CD14-positive monocyte (primary cell): ENCODE measurements at regions not wholly inside any gene's neighbourhood (a gene's known extent, or its start where the extent isn't known, plus 50 kb on each side); places are given as distances from the start of the nearest gene placed in this dataset.
A peak's percentile ranks its signal among the peaks of the same experiment; 100 is the strongest.

Source experiments
- DNase-seq, 3 donors: peaks; one replicate each; pipeline ENCODE4 v3.0.0-alpha.2; 2011 to 2022
- H2AFZ ChIP-seq: 2 replicates; pipeline ENCODE4 v1.6.0; 2012; ENCODE audit warnings: mild to moderate bottlenecking, low read depth, low read length, inconsistent platforms; ENCODE audit not compliant: insufficient read depth, poor library complexity, severe bottlenecking
- H3K27ac ChIP-seq, 2 donors: 1 replicate in 1 of 2; 2 replicates in 1 of 2; pipeline ENCODE4 v1.5.1; 2012 to 2013; ENCODE audit warnings: low read length in 2 of 2, control low read depth in 1 of 2, inconsistent platforms in 1 of 2, low read depth in 1 of 2, mild to moderate bottlenecking in 1 of 2
- H3K27me3 ChIP-seq, 2 donors: one replicate each; pipeline versions ENCODE4 v1.6.0 to v1.6.1; 2011 to 2013; ENCODE audit warnings: low read length in 2 of 2; ENCODE audit not compliant: control insufficient read depth in 2 of 2, insufficient read depth in 2 of 2
- H3K36me3 ChIP-seq, 2 donors: replicated peaks in 1 of 2; 1 replicate in 1 of 2; 2 replicates in 1 of 2; pipeline versions ENCODE4 v1.5.1 to v1.6.1; 2012 to 2013; ENCODE audit warnings: low read length in 2 of 2, control low read depth in 1 of 2, inconsistent platforms in 1 of 2, mild to moderate bottlenecking in 1 of 2; ENCODE audit not compliant: insufficient read depth in 2 of 2, control insufficient read depth in 1 of 2
- H3K4me1 ChIP-seq, 2 donors: 1 replicate in 1 of 2; 2 replicates in 1 of 2; pipeline versions ENCODE4 v1.5.1 to v1.6.1; 2012 to 2013; ENCODE audit warnings: low read length in 2 of 2, control low read depth in 1 of 2, inconsistent platforms in 1 of 2, mild to moderate bottlenecking in 1 of 2, moderate library complexity in 1 of 2; ENCODE audit not compliant: insufficient read depth in 2 of 2, control insufficient read depth in 1 of 2
- H3K4me2 ChIP-seq: replicated peaks from 2 replicates; pipeline ENCODE3; 2012; ENCODE audit warnings: low read length, moderate library complexity, mild to moderate bottlenecking; ENCODE audit not compliant: poor library complexity, severe bottlenecking; ENCODE audit errors: extremely low read depth
- H3K4me3 ChIP-seq, 3 experiments: fragments of 200-600 bp in 1 of 3; sonication (generic) in 1 of 3; replicated peaks in 1 of 3; 1 replicate in 2 of 3; 2 replicates in 1 of 3; pipeline ENCODE4 v1.5.1; 2011 to 2013; ENCODE audit warnings: low read length in 3 of 3, mild to moderate bottlenecking in 3 of 3, control low read depth in 2 of 3, low read depth in 2 of 3, inconsistent platforms in 1 of 3, moderate library complexity in 1 of 3
- H3K79me2 ChIP-seq: 2 replicates; pipeline ENCODE4 v1.6.0; 2012; ENCODE audit warnings: mild to moderate bottlenecking, control low read depth, inconsistent platforms, low read length, moderate library complexity; ENCODE audit not compliant: insufficient read depth
- H3K9ac ChIP-seq: 2 replicates; pipeline ENCODE4 v1.6.0; 2017; ENCODE audit warnings: low read length, mild to moderate bottlenecking; ENCODE audit not compliant: insufficient read depth, poor library complexity, severe bottlenecking
- H3K9me3 ChIP-seq, 2 donors: replicated peaks in 1 of 2; 1 replicate in 1 of 2; 2 replicates in 1 of 2; pipeline versions ENCODE4 v1.5.1 to v1.6.1; 2012 to 2013; ENCODE audit warnings: low read length in 2 of 2, control low read depth in 1 of 2; ENCODE audit not compliant: control insufficient read depth in 1 of 2, insufficient read depth in 1 of 2
- H4K20me1 ChIP-seq: 2 replicates; pipeline ENCODE4 v1.6.0; 2012; ENCODE audit warnings: mild to moderate bottlenecking, low read length, control low read depth, moderate library complexity; ENCODE audit not compliant: insufficient read depth
- H3K27ac Mint-ChIP-seq, 7 donors: one replicate each; pipeline ENCODE4 v1.8.0; 2020; ENCODE audit warnings: mild to moderate bottlenecking in 7 of 7, mixed read lengths in 7 of 7, moderate library complexity in 6 of 7, inconsistent platforms in 2 of 7
- H3K27me3 Mint-ChIP-seq, 3 donors: one replicate each; pipeline ENCODE4 v1.8.0; 2021 to 2022; ENCODE audit warnings: low read depth in 3 of 3, mild to moderate bottlenecking in 3 of 3, mixed read lengths in 3 of 3, moderate library complexity in 3 of 3, inconsistent platforms in 1 of 3
- H3K36me3 Mint-ChIP-seq, 2 donors: one replicate each; pipeline ENCODE4 v1.8.0; 2020; ENCODE audit warnings: mixed read lengths in 2 of 2, inconsistent platforms in 1 of 2, mild to moderate bottlenecking in 1 of 2
- H3K4me1 Mint-ChIP-seq: one replicate; pipeline ENCODE4 v1.8.0; 2020; ENCODE audit warnings: mild to moderate bottlenecking, mixed read lengths
- H3K4me3 Mint-ChIP-seq, 2 donors: one replicate each; pipeline ENCODE4 v1.8.0; 2020; ENCODE audit warnings: mild to moderate bottlenecking in 2 of 2, mixed read lengths in 2 of 2, moderate library complexity in 1 of 2
- H3K9me3 Mint-ChIP-seq, 7 donors: one replicate each; pipeline ENCODE4 v1.8.0; 2020 to 2022; ENCODE audit warnings: mixed read lengths in 7 of 7, mild to moderate bottlenecking in 6 of 7, moderate library complexity in 6 of 7, inconsistent platforms in 2 of 7
- CTCF ChIP-seq: fragments of 200-600 bp; IDR thresholded peaks from one replicate; pipeline ENCODE4 v1.8.0; 2022; ENCODE audit warnings: antibody characterized with exemption, mild to moderate bottlenecking
- WGBS: methylation state at CpG from one replicate; pipeline ENCODE4 v1.1.5; 2013; ENCODE audit warnings: missing lambda C conversion rate; ENCODE audit not compliant: insufficient coverage; 5-methylcytosine and 5-hydroxymethylcytosine counted together
- intact Hi-C, 2 donors: fragments of 100-400 bp; cut with micrococcal nuclease; formaldehyde crosslinking; loops; one replicate each; pipeline versions ENCODE4 v1.15.0 to v1.15.1; 2023

- H3K27me3 ChIP-seq: peaks cover 0 to 7% of the 10 kb centered on the region in 2 donors
- H3K27ac Mint-ChIP-seq: peak overlapping the region in 3 of 7 donors; percentile 2 to 69 (median 51)
- H3K9me3 Mint-ChIP-seq: peaks cover 0 to 3% (median 0%) of the 10 kb centered on the region in 7 donors
- H3K27ac ChIP-seq: no peak overlapping the region
- H3K36me3 Mint-ChIP-seq: no peaks in the 10 kb centered on the region
- no peaks in the 10 kb centered on the region for H4K20me1 ChIP-seq
- peak; percentile 14 to 45 (median 28) for DNase-seq
- peak overlapping the region in 1 of 2 donors; percentile 21 for H3K4me3 Mint-ChIP-seq
- no peak overlapping the region for H3K4me3 ChIP-seq
- no CpG with 5 or more reads among the region's 1 CpG for WGBS
- intact Hi-C loops: no loop called here
- H3K36me3 ChIP-seq: no peaks in the 10 kb centered on the region
- H3K27me3 Mint-ChIP-seq: peaks cover 0 to 12% (median 5%) of the 10 kb centered on the region in 3 donors
- no peak for TF ChIP-seq CTCF
- H3K9ac ChIP-seq: no peak overlapping the region
- peaks cover 29 to 44% of the 10 kb centered on the region in 2 donors for H3K4me1 ChIP-seq
- H3K9me3 ChIP-seq: no peaks in the 10 kb centered on the region
- H3K4me1 Mint-ChIP-seq: peaks cover 40% of the 10 kb centered on the region
- H3K4me2 ChIP-seq: peak overlapping the region; percentile 42
- no peaks in the 10 kb centered on the region for H3K79me2 ChIP-seq
- no peak overlapping the region for H2AFZ ChIP-seq
Measured at GRCh38 chrX:15150586-15150985, 119.3 kb downstream of the ASB9 start.

DNA sequence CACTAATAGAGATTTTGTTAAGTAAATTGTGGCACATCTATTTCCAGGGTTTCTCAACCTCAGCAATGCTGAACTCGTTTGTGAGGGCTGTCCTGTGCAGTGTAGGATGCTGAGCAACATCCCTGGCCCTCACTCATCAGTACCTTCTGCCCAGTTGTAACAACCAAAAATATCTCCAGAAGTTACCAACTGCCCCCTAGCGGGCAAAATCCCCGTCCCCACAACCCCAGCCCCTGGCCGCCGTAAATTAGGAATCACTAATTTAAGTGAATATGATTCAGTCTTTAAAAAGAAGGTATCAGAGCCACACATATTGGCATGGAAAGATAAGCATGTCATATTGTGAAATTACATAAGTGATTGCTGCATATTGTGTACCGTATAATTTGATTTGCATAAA is 123.4 kb downstream of the ASB9 start:
- Histone ChIP-seq H3K9ac (no peak overlapping the region), H4K20me1 (no peaks in the 10 kb centered on the region), H3K4me2 (no peak overlapping the region), H3K79me2 (no peaks in the 10 kb centered on the region), H2AFZ (no peak overlapping the region), H3K4me3 (no peak overlapping the region), H3K27me3 (peaks cover 0 to 14% of the 10 kb centered on the region in 2 donors), H3K36me3 (no peaks in the 10 kb centered on the region), H3K9me3 (no peaks in the 10 kb centered on the region), H3K27ac (no peak overlapping the region), H3K4me1 (peaks cover 26 to 29% of the 10 kb centered on the region in 2 donors)
- TF ChIP-seq CTCF: peak; percentile 31
- no CpG with 5 or more reads among the region's 6 CpGs for WGBS
- no peak overlapping the region for H3K27ac Mint-ChIP-seq
- H3K4me1 Mint-ChIP-seq: peaks cover 40% of the 10 kb centered on the region
- H3K4me3 Mint-ChIP-seq: no peak overlapping the region
- no peak for DNase-seq
- H3K36me3 Mint-ChIP-seq: no peaks in the 10 kb centered on the region
- peaks cover 0 to 3% (median 0%) of the 10 kb centered on the region in 7 donors for H3K9me3 Mint-ChIP-seq
- H3K27me3 Mint-ChIP-seq: peaks cover 0 to 11% (median 5%) of the 10 kb centered on the region in 3 donors
- intact Hi-C loops: no loop called here
